NCI-H2196 treated with DMSO at 0.1 percent for 48 hours (cell line): ENCODE measurements at regions not wholly inside any gene's neighbourhood (a gene's known extent, or its start where the extent isn't known, plus 50 kb on each side); places are given as distances from the start of the nearest gene placed in this dataset.

Experiments used
- DNase-seq: peaks from one replicate; lab custom pipeline; 2025; ENCODE audit not compliant: unreplicated experiment; lab: John Stamatoyannopoulos, UW

DNA sequence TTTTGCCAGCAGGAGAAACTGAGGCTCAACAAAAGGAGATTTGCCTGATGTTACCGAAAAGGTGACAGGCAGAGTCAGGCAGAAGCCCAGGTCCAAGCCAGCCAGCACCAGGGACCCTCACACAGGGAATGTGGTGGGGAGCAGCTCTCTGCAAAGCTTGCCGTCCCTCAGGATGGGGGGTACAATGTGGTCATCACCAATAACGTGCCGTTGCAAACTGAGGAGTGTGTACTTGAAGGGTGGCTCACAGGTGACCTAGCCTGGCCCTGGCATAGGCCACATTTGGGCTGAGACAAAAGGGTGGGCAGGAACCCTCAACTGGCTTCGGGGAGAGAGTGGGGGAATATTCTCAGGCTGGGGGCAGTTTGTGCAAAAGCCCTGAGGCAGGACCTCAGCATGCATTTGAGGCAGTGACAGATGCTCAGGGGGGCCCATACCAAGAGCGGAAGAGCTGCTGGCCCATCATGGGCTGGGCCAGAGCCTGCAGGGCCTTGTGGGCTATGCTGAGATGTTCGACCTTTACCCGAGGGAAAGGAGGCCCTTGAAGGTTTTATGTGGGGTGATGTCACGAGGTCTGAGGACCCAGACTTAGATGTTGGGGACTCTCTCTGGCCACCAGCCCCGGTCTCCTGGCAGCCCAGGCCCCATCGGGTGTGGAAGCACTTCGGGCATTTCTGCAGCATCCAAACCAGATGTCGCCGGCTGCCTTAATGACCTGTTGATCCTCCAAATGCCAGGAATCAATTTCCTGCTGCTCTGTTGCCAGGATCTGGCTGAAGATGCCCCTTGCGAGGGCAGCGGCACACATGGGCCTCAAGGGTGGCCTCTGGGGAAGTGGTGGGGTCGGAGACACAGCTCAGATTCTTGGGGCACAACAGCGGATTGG, 57.4 kb upstream of the SHISAL1 start:
- no peak for DNase-seq

DNA sequence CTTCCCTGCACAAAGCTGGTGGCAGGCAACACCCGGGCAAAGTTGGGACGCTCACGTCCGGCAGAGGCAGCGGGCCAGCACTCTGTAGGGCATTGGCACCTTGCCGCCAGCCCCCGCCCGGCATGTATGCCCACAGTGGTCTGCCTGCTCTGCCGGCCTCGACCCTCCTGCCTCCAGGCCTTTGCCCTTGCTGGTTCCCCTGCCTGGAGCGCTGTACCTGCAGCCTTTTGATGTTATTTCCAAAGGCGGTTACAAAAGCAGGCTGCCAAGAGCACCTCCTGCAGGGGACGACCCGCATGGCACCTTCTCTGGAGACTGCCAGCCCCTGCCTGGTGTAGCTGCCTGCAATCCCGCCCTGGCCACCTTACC, 56.5 kb upstream of the SHISAL1 start:
- DNase-seq = no peak

DNA sequence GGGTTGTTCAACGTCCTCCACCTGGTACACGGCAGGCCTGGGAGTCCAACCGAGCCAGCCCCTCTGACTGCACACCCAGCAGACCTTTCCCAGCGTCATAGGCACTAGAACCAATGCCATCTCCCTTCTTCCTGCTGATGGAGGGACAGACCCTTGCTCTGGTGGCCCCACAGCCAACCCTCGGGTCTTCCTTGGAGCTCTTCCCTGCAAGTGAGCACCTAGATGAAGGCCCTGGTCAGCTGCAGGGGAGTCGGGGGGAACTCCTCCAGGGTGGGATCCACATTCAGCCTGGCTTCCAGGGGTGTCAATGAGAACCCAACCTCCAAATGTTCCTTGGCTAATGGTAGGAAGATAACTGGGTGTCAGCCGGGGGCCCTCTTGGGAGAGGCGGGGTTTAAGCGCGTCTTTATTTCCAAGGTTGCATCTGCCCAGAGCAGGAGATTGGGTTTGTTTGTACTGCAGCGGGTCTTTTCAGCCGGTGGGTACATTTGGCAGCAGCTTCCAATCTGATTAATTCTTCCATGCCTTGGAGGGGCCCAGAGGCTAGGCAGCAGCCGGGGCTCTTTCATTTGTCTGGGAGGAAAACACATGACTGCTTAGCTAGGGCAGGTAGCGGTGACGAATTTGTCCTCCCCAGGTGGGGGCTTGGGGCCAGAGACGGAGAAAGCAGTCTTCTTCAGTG, 56.0 kb upstream of the SHISAL1 start:
- no peak for DNase-seq

DNA sequence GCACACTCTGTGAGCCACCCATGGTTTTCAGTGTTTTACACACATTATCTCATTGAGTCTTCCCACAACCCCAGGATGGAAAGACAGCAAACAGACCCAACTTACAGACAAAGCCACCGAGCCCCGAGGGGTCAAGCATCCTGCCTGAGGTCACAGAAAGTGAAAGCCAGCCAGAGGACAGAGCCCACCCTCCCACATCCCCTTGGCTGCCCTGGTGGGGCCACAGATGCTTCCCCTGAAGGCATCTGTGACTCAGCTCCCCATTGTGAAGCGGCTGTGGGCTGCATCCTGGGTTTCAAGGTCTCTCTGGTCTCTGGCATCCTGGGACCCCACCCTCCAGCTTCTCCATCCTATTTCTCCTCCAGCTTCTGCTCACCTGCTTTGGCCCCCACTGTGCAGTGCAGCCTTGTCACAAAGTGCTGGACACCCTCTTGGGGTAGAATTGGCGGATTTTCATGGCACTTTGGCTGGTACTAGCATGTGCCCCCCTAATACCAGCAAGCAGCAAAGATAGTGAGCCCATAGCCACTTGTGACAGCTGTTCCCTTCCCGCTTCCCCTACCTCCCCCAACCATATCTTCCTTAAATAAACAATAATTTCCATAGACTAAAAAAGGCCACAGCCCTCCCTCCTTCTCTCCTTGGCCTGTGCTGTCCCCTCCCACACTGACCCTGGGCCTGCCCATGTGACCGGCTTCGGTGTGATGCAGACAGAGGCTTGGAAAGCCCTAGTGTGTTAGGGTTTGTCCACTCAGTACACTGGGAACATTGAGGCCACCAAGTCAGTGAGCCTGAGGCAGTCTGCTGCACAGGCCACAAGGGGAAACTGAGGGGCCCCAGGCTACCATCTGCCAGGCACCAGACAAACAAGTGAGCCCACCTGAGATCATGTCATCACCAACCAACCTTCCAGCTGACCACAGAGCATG, 53.9 kb upstream of the SHISAL1 start:
- DNase-seq = no peak

- DNase-seq = no peak
Observed at GRCh38 chr22:44365832-44366231, 53.1 kb upstream of the SHISAL1 start.

GRCh38 chr22:44365191-44365590, 52.4 kb upstream of the SHISAL1 start:
- DNase-seq = no peak

- DNase-seq = no peak
Observed at GRCh38 chr22:44364751-44365130, 52.0 kb upstream of the SHISAL1 start.

- no peak for DNase-seq
Observed at GRCh38 chr22:44363980-44364750, 51.4 kb upstream of the SHISAL1 start.

- DNase-seq = no peak
Observed at GRCh38 chr22:44363013-44363979, 50.5 kb upstream of the SHISAL1 start.

DNA sequence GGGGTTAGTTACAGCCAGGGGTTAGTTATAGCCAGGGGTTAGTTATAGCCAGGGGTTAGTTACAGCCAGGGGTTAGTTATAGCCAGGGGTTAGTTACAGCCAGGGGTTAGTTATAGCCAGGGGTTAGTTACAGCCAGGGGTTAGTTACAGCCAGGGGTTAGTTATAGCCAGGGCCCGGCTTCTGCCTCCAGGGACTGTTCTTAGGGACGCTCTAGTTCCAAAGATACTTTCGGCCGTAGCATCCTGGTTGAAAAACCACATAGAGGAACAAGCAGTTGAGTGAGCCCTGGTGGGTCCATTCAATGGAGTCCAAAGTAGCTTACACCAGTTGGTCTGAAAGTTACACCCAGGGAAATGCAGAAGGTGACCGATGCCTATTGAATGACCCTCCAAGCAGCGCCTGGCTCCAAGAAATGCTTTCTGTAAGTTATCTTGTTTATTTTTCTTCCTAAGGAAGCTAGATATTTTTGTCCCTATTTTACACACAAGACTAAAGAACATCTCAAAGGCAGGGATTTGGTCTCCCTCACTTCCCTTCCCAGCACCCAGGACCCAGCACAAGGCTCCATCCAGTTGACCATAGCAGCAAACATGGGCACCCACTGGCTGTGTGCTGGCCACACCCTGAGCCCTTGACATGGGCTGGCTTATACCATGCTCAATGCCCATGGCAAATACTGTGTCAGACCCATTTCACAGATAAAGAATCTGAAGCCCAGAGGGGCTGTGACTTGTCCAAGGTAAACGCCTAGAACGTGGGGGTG, 49.7 kb upstream of the SHISAL1 start:
- DNase-seq = no peak
